GM12878 (cell line): ENCODE measurements at regions not wholly inside any gene's neighbourhood (a gene's known extent, or its start where the extent isn't known, plus 50 kb on each side); places are given as distances from the start of the nearest gene placed in this dataset.

Source experiments
- BCLAF1 ChIP-seq: fragments of 450-650 bp; IDR thresholded peaks from 2 replicates; pipeline ENCODE4 v1.6.1; 2017; ENCODE audit warnings: antibody characterized with exemption, mild to moderate bottlenecking, moderate library complexity
- CTCF ChIP-seq, 3 experiments: IDR thresholded peaks in 2 of 3; conservative IDR thresholded peaks in 1 of 3; 2 replicates each; pipeline ENCODE4 v1.5.1; 2011; ENCODE audit warnings: low read depth in 3 of 3, low read length in 3 of 3, mild to moderate bottlenecking in 3 of 3, control low read depth in 2 of 3, moderate library complexity in 2 of 3, inconsistent platforms in 1 of 3, mixed read lengths in 1 of 3; ENCODE audit not compliant: control insufficient read depth in 2 of 3, insufficient read depth in 1 of 3; ENCODE audit errors: extremely low read depth in 1 of 3
- POLR2AphosphoS5 ChIP-seq: IDR thresholded peaks from 2 replicates; pipeline ENCODE4 v1.6.1; 2011; ENCODE audit warnings: mild to moderate bottlenecking, low read length, inconsistent platforms
- RBBP5 ChIP-seq: fragments of 200-600 bp; sonication (generic); conservative IDR thresholded peaks from 2 replicates; pipeline ENCODE4 v1.6.1; 2016
- SIN3A ChIP-seq: IDR thresholded peaks from 2 replicates; pipeline ENCODE4 v1.6.1; 2012; ENCODE audit warnings: low read depth, low read length, improper control_type of control experiment
- ZBED1 ChIP-seq: IDR thresholded peaks from 2 replicates; pipeline ENCODE4 v1.6.1; 2016; ENCODE audit warnings: borderline replicate concordance

- TF ChIP-seq ZBED1 (no peak), RBBP5 (no peak), CTCF (IDR thresholded peaks at IDR 0.05 in 2 of 3, conservative IDR thresholded peaks at IDR 0.05 in 1 of 3; ENCODE audit: control insufficient read depth in 2 of 3, extremely low read depth in 1 of 3, insufficient read depth in 1 of 3, low read depth in 3 of 3, low read length in 3 of 3) (no peak), SIN3A (no peak), POLR2AphosphoS5 (no peak), BCLAF1 (no peak)
Measured at GRCh38 chr5:61650661-61651060, 318.6 kb downstream of the ZSWIM6 start.
